GM18519 (cell line): ENCODE measurements at regions not wholly inside any gene's neighbourhood (a gene's known extent, or its start where the extent isn't known, plus 50 kb on each side); places are given as distances from the start of the nearest gene placed in this dataset.

ENCODE experiments used
- ATAC-seq: cut with Tn5 transposase; IDR thresholded peaks from one replicate; pipeline ENCODE4 v1.9.1; 2021; ENCODE audit warnings: mild to moderate bottlenecking, moderate library complexity; ENCODE audit not compliant: unreplicated experiment, low FRiP score

DNA sequence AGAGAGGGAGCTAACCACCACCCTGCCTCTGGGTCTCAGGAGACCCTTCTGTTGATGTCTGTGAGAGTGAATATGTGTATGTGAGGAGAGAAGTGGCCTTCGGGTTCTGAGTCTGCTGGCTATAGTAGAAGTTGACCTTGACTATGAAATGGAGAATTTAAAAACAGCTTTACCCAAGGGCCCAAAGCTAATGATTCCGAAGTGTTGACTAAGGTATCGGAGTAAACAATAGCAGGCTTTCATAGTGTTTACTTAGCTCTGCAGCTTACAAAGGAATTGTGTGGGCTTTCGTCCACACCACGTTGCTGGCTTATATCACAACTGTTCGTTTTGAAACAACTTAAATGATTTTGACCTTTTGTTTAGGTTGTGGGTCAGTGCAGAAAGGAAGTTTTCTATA, 126.5 kb upstream of the JAG1 start:
- no peak for ATAC-seq

DNA sequence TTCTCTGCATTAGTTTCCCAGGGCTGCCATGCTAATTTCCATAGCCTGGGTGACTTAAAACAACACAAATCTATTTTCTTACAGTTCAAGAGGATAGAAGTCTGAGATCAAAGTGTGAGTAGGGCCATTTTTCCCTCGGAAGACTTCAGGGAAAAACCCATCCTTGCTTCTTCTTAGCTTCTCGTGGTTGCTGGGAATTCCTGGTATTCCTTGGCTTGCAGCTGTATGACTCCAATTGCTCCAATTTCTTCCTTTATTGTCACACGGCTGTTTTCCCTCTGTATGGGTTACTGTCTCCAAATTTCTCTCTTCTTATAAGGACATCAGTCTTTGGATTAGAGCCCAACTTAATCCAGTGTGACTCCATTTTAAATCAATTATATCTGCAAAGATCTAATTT, 128.4 kb upstream of the JAG1 start:
- ATAC-seq, result no peak

DNA sequence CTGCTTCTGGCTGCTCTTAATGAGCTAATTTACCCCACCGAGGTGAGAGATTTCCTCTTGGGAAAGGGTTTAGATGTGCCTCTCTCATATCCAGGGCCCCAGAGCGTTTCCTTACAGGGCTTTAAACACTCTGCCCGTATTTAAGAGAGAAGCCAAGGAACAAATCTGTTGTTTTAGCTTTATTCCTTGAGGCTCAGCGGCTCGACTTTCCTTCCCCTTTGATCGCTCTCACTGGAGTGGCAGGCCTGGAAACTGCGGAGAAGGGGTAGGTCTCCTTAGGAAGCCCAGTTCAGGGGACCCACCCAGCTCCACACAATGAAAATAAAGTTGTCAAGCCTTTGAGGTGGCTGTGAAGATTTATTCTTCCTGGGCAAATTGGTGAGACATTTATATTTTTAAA, 132.0 kb upstream of the JAG1 start:
- ATAC-seq, result no peak

DNA sequence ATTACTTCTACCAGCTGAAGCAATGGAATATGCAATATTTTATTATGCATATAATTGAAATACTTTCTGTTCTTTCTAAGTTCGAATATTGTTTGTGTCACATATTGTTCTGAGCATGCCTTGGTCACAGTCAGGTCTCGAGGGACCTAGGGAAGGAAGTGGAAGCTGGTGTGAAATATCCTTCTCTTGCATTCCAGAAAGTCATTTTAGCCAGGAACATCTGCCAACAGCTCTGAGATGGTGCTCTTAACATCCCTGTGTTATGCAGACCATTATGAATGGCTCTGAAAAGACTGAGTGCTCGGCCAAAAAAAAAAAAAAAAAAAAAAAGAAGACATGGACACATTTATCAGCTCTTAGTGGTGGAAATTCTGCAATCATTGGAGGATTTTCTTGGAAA, 132.7 kb upstream of the JAG1 start:
- no peak for ATAC-seq

DNA sequence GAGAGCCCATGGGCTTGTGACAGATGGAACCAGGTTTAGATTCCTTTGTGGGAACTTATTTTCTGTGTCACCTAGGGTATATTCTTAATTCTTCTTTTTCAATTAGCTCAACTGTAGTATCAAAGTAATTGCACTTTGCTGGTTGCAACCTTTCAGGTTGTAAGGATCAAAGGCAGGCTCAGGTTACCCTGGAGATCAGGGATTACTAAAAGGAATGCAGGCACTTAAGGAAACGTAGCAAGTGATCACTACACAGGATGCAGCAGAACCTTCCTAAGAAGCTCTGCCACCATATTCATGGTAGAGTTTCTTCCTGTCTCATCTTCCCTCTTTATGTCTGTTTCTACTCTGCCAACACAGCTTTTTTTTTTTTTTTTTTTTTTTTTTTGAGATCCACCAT, 133.2 kb upstream of the JAG1 start:
- ATAC-seq, result no peak

DNA sequence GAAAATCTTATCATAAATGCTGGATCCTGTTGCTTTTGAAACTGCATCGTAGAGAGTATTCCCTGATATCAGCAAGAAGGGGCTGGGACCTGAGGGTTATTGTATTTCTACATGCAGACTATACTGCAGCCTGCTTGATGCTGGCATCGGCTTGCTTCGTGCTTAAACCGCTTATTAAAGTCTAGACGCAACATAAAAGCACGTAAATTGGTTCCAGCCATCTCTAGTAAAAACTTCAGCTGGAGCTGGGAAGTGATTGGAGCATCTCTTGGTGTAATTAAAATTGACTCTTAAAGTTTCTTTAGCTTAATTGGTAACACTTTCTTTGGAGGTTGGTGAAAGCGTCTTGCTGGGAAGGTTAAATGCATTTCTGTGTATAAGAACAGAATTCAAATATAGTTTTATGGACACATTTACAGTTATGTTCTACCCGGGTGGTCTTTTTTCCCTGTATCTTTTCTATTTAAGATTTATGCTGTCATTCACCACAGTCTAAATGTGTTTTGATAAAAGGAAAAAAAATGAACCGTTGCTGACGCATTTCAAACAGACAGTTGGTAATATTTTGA, 139.0 kb upstream of the JAG1 start:
- ATAC-seq, result no peak

DNA sequence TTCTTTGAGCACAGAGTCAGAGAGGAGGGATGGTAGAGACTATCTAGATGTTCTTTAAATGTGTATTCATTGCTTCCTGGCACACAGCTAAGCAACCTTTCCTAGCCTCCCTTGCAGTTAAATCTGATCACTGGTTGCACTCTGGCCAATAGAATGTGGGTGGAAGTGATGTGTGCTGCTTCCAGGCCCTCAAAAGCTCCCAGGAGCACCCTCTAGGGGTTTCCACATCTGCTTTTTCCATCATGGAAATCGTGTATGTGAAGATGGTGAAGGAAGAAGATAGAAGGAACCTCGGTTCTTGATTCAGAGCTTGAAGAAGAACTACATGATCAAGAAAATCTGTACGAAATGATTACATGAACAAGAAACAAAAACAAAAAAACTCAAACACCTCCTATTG, 149.8 kb upstream of the JAG1 start:
- no peak for ATAC-seq

DNA sequence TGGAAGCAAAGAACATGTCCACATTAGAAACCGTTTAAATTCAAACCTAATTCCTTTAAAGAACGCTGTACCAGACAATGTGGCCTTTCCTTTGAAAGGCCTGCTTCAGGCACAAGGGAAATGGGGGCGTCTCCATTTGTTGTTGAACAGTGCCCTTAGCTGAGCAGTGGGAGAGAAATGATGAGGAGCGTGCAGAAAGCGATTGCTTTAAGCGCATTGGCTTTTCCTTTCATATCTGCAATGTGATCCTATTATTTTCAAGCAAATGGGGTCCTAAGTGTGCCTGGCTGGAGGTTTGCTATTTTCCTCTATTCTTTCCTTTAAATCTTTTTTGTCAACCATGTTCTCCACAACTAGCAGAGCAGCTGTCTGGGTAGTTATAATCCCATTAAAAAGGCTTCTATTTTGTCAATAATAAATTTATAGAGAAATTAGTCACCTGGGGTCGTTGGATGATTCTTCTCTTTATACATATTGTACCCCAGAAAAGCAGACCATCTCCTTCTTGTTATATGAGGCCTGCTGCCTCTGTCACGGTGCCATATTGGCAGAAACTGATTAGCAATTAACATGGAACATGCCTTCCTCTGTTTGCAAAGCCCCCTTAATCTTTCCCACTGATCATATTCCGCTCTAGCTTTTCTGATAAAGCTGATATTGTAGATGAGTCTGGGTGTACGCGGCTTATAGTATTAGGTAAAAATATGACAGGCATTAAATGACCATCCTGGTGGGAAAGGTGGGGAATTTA, 151.1 kb upstream of the JAG1 start:
- ATAC-seq, result no peak

DNA sequence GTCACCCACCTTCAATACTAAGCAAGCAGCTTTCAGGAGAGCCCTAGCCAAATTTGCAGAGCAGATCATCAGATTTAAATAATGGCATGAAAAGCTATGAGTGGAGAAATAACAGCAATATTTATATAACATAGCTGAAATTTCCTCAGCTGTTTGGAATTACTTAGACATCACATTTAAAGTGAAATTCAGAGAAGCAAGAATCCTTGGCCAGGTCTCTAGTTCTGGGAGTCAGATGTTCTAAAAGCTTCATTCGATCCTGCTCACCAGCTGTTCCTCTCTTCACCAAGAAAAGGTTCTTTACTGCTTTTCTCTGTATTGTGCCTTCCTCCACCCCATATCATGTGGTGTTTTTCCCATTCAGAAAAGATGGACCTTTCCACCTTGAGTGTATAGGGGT, 152.3 kb upstream of the JAG1 start:
- no peak for ATAC-seq

DNA sequence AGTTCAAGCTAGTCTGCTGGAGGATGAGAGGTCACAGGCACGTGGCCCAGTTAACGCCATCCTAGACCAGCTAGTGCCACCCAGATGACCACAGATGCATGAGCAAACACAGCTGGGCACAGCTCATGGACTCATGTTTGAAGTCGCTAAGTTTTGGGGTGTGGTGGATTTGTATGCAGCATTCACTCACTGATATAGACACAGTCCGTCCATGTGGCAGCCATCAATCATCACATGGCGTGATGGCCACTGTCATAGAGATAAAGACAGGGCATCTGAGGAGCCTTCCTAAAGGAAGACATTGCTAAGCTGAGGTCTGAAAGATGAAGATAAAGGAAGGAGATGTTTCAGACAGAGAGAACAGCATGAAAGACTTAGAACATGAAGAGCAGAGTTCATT, 154.4 kb upstream of the JAG1 start:
- no peak for ATAC-seq

DNA sequence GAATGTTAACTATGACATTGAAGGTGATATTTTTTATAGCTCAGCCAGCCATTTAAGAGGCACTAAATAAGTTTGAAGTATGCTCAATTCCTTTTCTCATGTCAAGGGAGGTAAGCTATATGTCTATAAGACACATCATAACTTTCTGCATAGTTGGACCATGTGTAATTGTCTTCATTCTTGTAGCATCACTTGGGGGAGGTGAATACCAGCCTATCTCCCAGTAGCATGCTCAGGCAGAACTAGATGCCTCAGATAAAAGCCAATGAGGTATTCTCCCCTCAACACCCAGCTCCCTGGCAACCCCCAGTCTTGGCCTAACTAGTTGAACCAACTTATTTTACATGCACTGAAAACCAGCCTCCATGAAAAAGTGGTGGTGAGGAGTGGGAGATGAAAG, 158.3 kb upstream of the JAG1 start:
- ATAC-seq, result no peak

DNA sequence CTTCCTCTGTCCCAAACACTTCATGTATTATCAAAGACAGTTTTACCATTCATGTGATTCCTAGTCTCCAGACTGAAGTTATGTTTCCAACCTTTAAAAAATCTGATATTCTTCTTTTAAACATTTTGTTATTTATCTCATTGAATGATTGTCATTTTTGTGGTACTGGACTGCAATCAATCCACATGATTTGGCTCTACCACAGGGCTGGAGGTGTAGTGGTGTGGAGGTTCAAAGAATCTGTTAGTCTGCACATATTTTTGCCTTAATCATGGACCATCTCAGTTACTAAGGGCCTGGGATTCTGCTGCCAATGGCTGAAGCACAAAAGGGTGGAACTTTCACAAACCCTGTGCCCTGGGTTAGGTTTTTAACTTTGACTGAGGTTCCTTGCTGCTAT, 164.1 kb upstream of the JAG1 start:
- no peak for ATAC-seq

DNA sequence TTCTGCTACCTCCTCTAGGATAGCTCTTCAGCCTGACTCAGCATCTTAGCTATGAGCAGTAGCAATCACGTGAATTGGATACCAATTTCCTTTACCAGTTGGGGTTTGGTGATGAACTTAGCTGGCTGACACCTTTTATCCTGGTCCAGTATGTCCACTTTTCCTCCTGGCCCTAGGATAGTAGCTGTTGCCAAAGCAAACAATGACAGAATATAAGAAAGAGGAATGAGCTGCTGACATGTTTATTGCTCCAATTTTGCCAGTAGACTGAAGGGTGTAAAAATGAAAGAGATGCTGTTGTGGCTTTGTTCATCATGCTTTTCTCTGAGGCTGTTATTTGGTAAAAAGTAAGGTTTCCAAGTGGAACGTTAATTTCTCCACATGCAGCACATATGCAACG, 168.3 kb upstream of the JAG1 start:
- ATAC-seq, result no peak

DNA sequence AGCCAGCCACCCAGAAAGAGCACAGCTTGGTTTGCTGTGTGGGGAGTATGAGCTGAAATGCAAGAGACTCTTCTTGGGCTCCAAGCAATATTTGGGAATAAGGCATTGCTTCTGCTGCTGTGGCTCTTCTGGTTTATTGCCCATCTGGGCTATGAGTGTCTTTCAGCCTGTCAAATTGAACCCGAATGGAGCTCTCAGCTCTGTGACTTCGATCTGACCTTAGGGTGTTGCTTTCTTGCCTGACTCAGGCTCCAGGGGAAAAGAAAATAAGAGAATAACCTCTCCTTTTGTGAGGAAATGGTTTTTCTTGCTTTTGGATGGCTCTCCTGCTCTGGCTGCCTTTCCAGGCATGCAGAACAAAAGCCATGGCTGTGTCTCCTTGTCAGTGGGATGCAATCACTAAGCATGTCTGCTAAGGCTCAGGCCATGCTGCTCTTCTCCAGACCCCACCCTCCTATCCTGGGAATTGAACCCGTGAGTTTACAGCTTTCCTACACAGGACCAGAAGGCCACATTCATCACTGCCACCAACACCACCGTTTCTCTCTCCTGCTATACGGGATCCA, 169.4 kb upstream of the JAG1 start:
- no peak for ATAC-seq

DNA sequence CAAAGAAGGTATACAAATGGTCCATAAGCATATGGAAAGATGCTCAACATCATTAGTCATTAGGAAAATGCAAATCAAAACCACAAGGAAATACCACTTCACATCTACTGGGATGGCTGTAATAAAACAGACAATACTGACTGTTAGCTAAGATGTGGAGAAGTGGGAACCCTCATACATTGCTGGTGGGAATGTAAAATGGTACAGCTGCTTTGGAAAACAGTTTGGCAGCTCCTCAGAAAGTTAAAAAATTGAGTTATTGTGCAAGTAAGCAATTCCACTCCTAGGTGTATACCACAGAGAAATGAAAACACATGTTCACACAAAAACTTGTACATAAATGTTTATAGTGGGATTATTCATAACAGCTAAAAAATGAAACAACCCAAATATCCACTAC, 173.0 kb upstream of the JAG1 start:
- no peak for ATAC-seq

DNA sequence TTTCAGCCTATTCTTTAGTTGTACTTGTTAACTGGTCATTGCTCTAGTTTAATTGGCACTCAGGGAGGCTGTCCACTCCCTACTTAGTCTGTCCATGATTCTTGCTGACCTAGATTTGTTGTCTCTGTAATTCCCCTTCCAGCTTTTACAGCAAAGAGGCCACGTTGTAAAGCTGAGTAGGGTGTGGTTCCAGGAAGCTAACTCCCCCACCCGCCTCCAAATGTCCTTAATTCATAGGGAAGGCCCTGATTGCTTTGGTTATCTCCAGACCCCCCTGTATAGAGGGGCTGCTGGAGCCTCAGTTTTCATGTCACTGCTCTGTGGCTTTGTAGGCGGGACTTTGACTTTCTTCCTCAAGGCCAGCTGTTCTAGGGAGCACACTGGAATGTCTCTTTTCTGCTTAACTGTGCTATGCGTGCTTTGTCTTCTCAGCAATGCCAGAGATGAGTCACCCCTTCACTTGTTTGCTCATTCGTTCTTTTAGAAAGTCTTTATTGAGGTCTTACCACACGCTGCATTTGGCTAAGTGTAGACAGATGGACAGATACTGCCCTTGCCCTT, 175.1 kb upstream of the JAG1 start:
- ATAC-seq, result no peak

DNA sequence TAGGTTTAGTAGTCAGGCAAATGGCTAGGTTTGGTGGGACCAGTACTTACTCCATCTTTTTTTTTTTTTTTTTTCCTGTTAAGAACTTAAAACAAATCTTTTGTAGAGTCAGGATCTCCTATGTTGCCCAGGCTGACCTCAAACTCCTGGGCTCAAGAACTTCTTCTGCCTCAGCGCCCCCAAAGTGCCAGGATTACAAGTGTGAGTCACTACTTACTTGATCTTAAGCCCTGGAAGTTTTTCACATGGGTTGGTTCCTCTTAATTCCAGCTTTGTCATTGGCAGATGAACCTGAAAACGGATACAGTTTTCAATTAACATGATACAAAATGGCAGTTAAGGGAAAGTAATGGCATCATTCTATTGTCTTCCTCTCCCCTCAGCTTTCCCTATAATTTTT, 179.4 kb upstream of the JAG1 start:
- no peak for ATAC-seq

DNA sequence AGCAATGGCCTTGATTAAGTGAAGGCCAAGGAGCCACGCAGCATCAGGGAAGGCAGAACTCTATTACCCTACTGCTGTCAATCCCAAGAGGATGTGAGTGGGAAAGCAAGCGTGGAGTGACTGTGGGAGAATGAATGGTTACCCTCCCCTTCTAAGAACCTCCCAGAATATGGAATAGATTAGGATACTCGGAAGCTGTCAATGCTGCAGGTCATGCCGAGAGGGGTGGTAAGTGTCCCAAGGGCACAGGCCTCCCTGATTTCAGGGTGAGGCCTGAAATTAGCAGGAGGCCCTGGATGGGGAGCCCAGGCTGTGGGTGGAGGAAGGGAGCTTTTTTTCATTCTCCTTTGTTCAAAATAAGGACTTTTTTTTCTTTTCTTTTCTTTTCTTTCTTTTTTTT, 179.9 kb upstream of the JAG1 start:
- ATAC-seq, result no peak

DNA sequence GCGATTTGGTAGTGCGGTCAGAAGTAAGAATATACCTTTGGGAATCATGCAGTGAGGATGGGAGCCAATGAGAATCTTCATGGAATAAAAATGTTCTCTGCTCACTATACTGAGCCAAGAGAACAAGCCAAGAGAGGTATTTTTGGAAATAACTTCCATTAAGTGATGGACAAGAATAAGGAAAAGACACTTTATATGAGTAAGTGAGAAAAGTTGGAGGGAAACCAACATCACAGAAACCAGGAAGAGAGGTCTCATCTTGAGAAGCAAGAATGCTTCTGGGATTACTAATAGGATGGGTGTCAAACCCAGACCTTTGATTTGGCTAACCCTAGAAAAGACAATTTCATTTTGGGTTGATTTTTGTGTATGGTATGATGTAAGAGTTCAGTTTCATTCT, 181.2 kb upstream of the JAG1 start:
- ATAC-seq, result no peak

DNA sequence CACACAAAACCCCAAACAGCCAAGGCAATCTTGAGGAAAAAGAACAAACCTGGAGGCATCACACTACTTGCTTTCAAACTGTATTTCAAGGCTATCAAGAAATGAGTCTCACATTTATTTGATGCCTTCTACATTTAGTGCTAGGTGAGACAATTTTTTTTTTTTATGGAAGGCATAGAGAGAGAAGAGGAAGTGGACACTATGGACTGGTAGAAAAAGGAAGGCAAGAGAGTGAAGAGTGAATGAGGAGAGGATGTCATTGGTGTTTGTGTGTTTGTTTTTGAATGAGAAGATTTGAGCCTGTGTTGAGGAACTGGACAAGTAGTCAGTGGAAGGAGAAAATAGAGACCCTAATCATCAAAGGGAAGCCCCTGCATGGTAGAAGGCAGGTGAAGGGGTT, 182.0 kb upstream of the JAG1 start:
- no peak for ATAC-seq

DNA sequence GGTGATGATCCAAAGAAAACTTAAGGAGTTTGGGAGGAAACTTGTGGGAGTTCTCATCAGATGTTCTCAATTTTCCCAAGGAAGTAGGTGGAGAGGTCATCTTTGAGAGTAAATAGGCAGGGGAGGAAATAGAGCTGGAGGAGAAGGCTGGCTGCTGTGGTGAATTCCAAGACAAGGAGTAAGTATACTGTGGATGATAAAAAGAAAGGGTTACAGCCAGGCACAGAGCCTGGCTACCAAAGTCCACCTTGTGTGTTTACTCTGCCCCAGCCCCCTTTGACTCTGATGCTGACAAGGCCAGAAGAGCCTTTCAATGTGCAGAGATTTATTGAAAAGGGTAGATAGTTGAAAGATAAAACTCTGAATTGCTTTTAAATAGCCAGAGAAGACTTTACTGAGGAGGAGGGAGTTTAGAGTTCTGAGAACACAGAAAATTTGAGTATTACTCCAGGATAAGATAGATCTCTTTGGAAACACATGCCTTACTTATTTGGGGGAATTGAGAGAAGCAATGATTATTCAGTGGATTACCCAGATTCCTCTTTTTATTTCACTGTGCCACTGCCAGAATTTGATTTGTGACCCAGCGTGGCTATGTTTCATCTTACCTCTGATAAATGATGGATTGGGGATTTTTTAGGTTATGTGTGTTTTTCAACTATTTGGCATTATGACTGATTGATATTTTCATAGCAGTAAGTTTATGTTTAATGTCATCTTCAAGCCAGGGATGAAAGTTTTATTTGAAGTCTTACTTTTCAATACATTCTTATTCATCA, 182.6 kb upstream of the JAG1 start:
- ATAC-seq, result no peak
